HepG2 (cell line): ENCODE measurements at regions not wholly inside any gene's neighbourhood (a gene's known extent, or its start where the extent isn't known, plus 50 kb on each side); places are given as distances from the start of the nearest gene placed in this dataset.

Experiments used
- ATAC-seq: fragments of 200-7000 bp; cut with Tn5 transposase; 3 replicates; pipeline ENCODE4 v1.9.1; 2020; ENCODE audit warnings: mild to moderate bottlenecking, moderate library complexity
- BruUV-seq: library from RNA; stranded (reverse); fragments of 400-500 nt; replicated peaks from 2 replicates; lab custom pipeline; 2021; lab: Mats Ljungman, UMichigan
- CTCF ChIA-PET: fragments of 300-600 bp; formaldehyde crosslinking; extraction: SDS; loops from one replicate; lab custom pipeline; 2021; ENCODE audit warnings: low total read pairs, inconsistent platforms, low intra/inter-chr PET ratio; lab: Yijun Ruan, JAX
- POLR2A ChIA-PET: fragments of 350-600 bp; sonication (Branson Sonifier 250); formaldehyde crosslinking; loops from one replicate; lab custom pipeline; 2020; ENCODE audit warnings: antibody characterized with exemption, inconsistent platforms; lab: Yijun Ruan, JAX
- DNase-seq: peaks from one replicate; pipeline ENCODE4 v3.0.0-alpha.2; 2015; ENCODE audit warnings: low spot score
- FAIRE-seq: peaks from 3 replicates; lab custom pipeline; 2011; peaks lifted over from hg19 to GRCh38; lab: Jason Lieb, UNC
- H2AFZ ChIP-seq: one replicate; pipeline ENCODE4 v1.6.1; 2011; ENCODE audit warnings: low read length, inconsistent platforms
- H3K27ac ChIP-seq: fragments of 300-600 bp; 3 replicates; pipeline ENCODE4 v1.8.0; 2011; ENCODE audit warnings: mixed run types, mild to moderate bottlenecking, mixed read lengths, low read length, inconsistent platforms; ENCODE audit not compliant: insufficient read depth; ENCODE audit errors: extremely low read length
- H3K27me3 ChIP-seq, 2 experiments: fragments of 200-600 bp in 1 of 2; 2 replicates in 1 of 2; 3 replicates in 1 of 2; pipeline versions ENCODE4 v1.6.0 to v1.8.0; 2011; ENCODE audit warnings: low read length in 2 of 2, mild to moderate bottlenecking in 2 of 2, moderate library complexity in 2 of 2, inconsistent platforms in 1 of 2; ENCODE audit not compliant: insufficient read depth in 2 of 2, control insufficient read depth in 1 of 2
- H3K36me3 ChIP-seq, 2 experiments: fragments of 200-600 bp in 1 of 2; replicated peaks in 1 of 2; 2 replicates in 1 of 2; 3 replicates in 1 of 2; pipeline versions ENCODE4 v1.5.1 to v1.8.0; 2011; ENCODE audit warnings: low read length in 2 of 2, inconsistent platforms in 1 of 2; ENCODE audit not compliant: insufficient read depth in 2 of 2, control insufficient read depth in 1 of 2
- H3K4me1 ChIP-seq: 2 replicates; pipeline ENCODE4 v1.5.1; 2012; ENCODE audit warnings: low read length, inconsistent platforms; ENCODE audit not compliant: insufficient read depth
- H3K4me2 ChIP-seq: 2 replicates; pipeline ENCODE4 v1.6.0; 2011; ENCODE audit warnings: low read depth, low read length, inconsistent platforms
- H3K4me3 ChIP-seq, 3 experiments: fragments of 200-600 bp in 1 of 3; sonication (generic), shearing (Covaris generic) in 1 of 3; replicated peaks in 1 of 3; 2 replicates each; pipeline ENCODE4 v1.5.1; 2011 to 2016; ENCODE audit warnings: low read length in 3 of 3, inconsistent platforms in 2 of 3, low read depth in 2 of 3, mild to moderate bottlenecking in 2 of 3, control low read depth in 1 of 3, mixed read lengths in 1 of 3; ENCODE audit not compliant: insufficient read depth in 1 of 3
- H3K79me2 ChIP-seq: one replicate; pipeline ENCODE4 v1.6.1; 2011; ENCODE audit warnings: low read length, inconsistent platforms; ENCODE audit not compliant: insufficient read depth
- H3K9ac ChIP-seq: 2 replicates; pipeline ENCODE4 v1.6.0; 2011; ENCODE audit warnings: mild to moderate bottlenecking, low read depth, low read length, inconsistent platforms; ENCODE audit not compliant: insufficient read depth
- H3K9me3 ChIP-seq: 2 replicates; pipeline ENCODE4 v1.5.1; 2012; ENCODE audit warnings: mild to moderate bottlenecking, low read length
- H4K20me1 ChIP-seq: 2 replicates; pipeline ENCODE4 v1.6.0; 2011; ENCODE audit warnings: inconsistent platforms, mild to moderate bottlenecking, low read length, moderate library complexity; ENCODE audit not compliant: insufficient read depth
- ARID3A ChIP-seq: IDR thresholded peaks from 2 replicates; pipeline ENCODE4 v1.6.1; 2012; ENCODE audit warnings: low read depth, low read length, improper control_type of control experiment
- GMEB1 ChIP-seq: sonication (generic); formaldehyde crosslinking; IDR thresholded peaks from 2 replicates; pipeline ENCODE4 v1.5.1; 2020; ENCODE audit warnings: missing genetic modification reagents, mild to moderate bottlenecking, borderline replicate concordance
- MTF2 ChIP-seq: sonication (generic); formaldehyde crosslinking; IDR thresholded peaks from 2 replicates; pipeline ENCODE4 v1.5.0; 2020; ENCODE audit warnings: missing genetic modification reagents, borderline replicate concordance
- NCOR1 ChIP-seq: fragments of 200-600 bp; sonication (generic); IDR thresholded peaks from 2 replicates; pipeline ENCODE4 v1.7.0; 2017; ENCODE audit warnings: antibody characterized with exemption, low read length, borderline replicate concordance
- NFE2L1 ChIP-seq: sonication (generic); formaldehyde crosslinking; IDR thresholded peaks from 2 replicates; pipeline ENCODE4 v1.4.0; 2020; ENCODE audit warnings: missing genetic modification reagents, mild to moderate bottlenecking, borderline replicate concordance
- NRL ChIP-seq: sonication (generic); formaldehyde crosslinking; IDR thresholded peaks from 2 replicates; pipeline ENCODE4 v1.5.0; 2020; ENCODE audit warnings: missing genetic modification reagents, mild to moderate bottlenecking, moderate library complexity, borderline replicate concordance
- ZNF207 ChIP-seq: fragments of 450-650 bp; IDR thresholded peaks from 2 replicates; pipeline ENCODE4 v1.6.1; 2016; ENCODE audit warnings: antibody characterized with exemption, borderline replicate concordance
- ZNF280D ChIP-seq: sonication (generic); formaldehyde crosslinking; IDR thresholded peaks from 2 replicates; pipeline ENCODE4 v1.5.1; 2020; ENCODE audit warnings: mild to moderate bottlenecking, missing genetic modification reagents
- ZNF772 ChIP-seq: sonication (generic); formaldehyde crosslinking; IDR thresholded peaks from 2 replicates; pipeline ENCODE4 v1.5.0; 2020; ENCODE audit warnings: mild to moderate bottlenecking, missing genetic modification reagents
- ZNF784 ChIP-seq: sonication (generic); formaldehyde crosslinking; IDR thresholded peaks from 2 replicates; pipeline ENCODE4 v1.5.1; 2020; ENCODE audit warnings: missing genetic modification reagents, mild to moderate bottlenecking, borderline replicate concordance
- ZSCAN25 ChIP-seq: sonication (generic); formaldehyde crosslinking; IDR thresholded peaks from 2 replicates; pipeline ENCODE4 v1.8.0; 2022; ENCODE audit warnings: mild to moderate bottlenecking, missing genetic modification reagents
- WGBS: methylation state at CpG from one replicate; pipeline ENCODE4 v1.1.6; 2017; ENCODE audit warnings: low lambda C conversion rate; 5-methylcytosine and 5-hydroxymethylcytosine counted together
- in situ Hi-C: cut with HindIII; loops from 2 replicates; pipeline ENCODE4 v1.10.0; 2017; ENCODE audit warnings: low pct_unique_long_range_greater_than_20kb; ENCODE audit not compliant: extremely low pct_ligation_motif_present
- intact Hi-C: fragments of 100-400 bp; cut with micrococcal nuclease; formaldehyde crosslinking; loops from one replicate; pipeline ENCODE4 v1.10.0; 2022; ENCODE audit not compliant: unreplicated experiment

- Histone ChIP-seq H3K4me3 (no peak overlapping the region), H3K27ac (no peak overlapping the region), H3K79me2 (no peaks in the 10 kb centered on the region), H3K36me3 (no peaks in the 10 kb centered on the region), H3K4me2 (no peak overlapping the region), H2AFZ (no peak overlapping the region), H3K9me3 (no peaks in the 10 kb centered on the region), H4K20me1 (no peaks in the 10 kb centered on the region), H3K4me1 (no peaks in the 10 kb centered on the region), H3K9ac (no peak overlapping the region), H3K27me3 (no peaks in the 10 kb centered on the region)
- in situ Hi-C loops: no loop called here
- FAIRE-seq (no peak), DNase-seq (no peak), ATAC-seq (no peak)
- ChIA-PET POLR2A (no interaction called here), CTCF (no interaction called here)
- intact Hi-C loops: loop anchor here (5.0 kb wide), 1 partner anchor 42 kb away; no protein-coding TSS in a partner anchor
- TF ChIP-seq ZNF772 (CRISPR knock-in tag): no peak
- no TSS peak for BruUV-seq
- 3% methylated on average over 2 of the region's 2 CpGs for WGBS
Observed at GRCh38 chr17:68719431-68719830, 118.3 kb upstream of the FAM20A start.

DNA sequence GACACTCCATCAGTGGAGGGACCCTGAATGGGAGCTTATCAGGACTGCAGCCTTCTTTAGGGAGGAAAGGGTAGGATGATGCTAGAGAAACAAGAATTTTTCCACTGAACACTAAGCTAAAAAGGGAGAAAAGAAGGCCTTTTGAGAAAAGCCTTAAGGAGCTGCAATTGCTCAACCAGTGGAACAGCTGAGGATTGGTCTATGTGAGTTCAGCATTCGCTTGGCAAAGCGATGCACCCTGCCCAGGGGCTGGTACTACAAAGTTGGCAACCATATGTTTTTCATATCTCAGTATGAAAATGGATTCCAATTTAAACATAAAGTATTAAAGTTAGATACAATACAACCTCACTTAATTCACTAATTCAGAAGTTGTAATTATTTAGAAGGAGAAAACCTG is 117.8 kb upstream of the FAM20A start:
- Histone ChIP-seq H4K20me1 (no peaks in the 10 kb centered on the region), H3K36me3 (no peaks in the 10 kb centered on the region), H3K9me3 (no peaks in the 10 kb centered on the region), H3K79me2 (no peaks in the 10 kb centered on the region), H3K4me2 (no peak overlapping the region), H2AFZ (no peak overlapping the region), H3K9ac (no peak overlapping the region), H3K27me3 (no peaks in the 10 kb centered on the region), H3K4me3 (no peak overlapping the region), H3K27ac (no peak overlapping the region), H3K4me1 (no peaks in the 10 kb centered on the region)
- no peak for FAIRE-seq
- intact Hi-C loops (loop anchor here (5.0 kb wide), 1 partner anchor 42 kb away; no protein-coding TSS in a partner anchor), in situ Hi-C loops (no loop called here)
- no peak for DNase-seq
- 43% methylated on average over 2 of the region's 2 CpGs for WGBS
- ChIA-PET CTCF (no interaction called here), POLR2A (no interaction called here)
- no TSS peak for BruUV-seq
- ATAC-seq: no peak
- TF ChIP-seq ARID3A (no peak), NCOR1 (no peak), ZNF784 (CRISPR knock-in tag) (no peak), MTF2 (CRISPR knock-in tag) (no peak), ZNF207 (no peak), NRL (CRISPR knock-in tag) (no peak), GMEB1 (no peak), ZSCAN25 (CRISPR knock-in tag) (no peak), NFE2L1 (CRISPR knock-in tag) (no peak), ZNF280D (no peak)
